ENCODE measurements at regions not wholly inside any gene's neighbourhood (a gene's known extent, or its start where the extent isn't known, plus 50 kb on each side); places are given as distances from the start of the nearest gene placed in this dataset.

DNA sequence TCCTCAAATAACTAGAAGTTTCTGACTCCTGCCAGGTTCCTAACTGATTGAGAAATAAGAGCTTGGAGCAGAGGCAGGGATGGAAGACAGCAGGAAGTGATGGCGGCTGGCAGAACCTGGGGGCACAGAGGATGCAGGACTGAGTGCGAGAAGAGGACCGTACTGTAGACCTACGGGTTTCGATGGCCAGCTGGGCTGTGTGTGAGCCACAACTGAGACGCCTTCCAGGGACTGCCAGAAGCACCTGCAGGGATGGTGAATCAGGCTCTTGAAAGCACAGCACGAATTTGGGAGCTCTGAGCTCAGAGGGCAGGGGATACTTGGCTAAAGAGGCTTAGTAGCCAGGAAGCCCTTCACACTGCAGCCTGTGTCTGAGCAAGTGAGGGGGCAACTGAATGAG is 165.6 kb downstream of the ABHD5 start:
- Histone ChIP-seq H3K36me3 (replicated peaks in 1 of 2; ENCODE audit: control extremely low read depth in 1 of 2, control insufficient read depth in 1 of 2, extremely low read depth in 1 of 2, insufficient read depth in 2 of 2, low read length in 1 of 2) (no peaks in the 10 kb centered on the region), H3K27ac (ENCODE audit: low read length in 2 of 2) (no peak overlapping the region), H4K20me1 (ENCODE audit: control insufficient read depth, insufficient read depth, low read length, poor library complexity, severe bottlenecking) (no peaks in the 10 kb centered on the region), H3K4me3 (ENCODE audit: control extremely low read depth in 1 of 5, extremely low read depth in 1 of 5, insufficient read depth in 1 of 5, low read depth in 2 of 5, low read length in 4 of 5) (no peak overlapping the region), H3K79me2 (ENCODE audit: control insufficient read depth, insufficient read depth, low read length) (no peaks in the 10 kb centered on the region), H2AFZ (ENCODE audit: insufficient read depth, low read depth, low read length, poor library complexity, severe bottlenecking) (no peak overlapping the region), H3K4me1 (ENCODE audit: control insufficient read depth in 2 of 2, insufficient read depth in 2 of 2, low read length in 2 of 2) (peaks cover 0 to 4% of the 10 kb centered on the region in 2 donors), H3K9ac (ENCODE audit: low read length) (no peak overlapping the region), H3K27me3 (replicated peaks in 1 of 4; ENCODE audit: control extremely low read depth in 1 of 4, control insufficient read depth in 3 of 4, insufficient read depth in 4 of 4, low read length in 3 of 4) (peaks cover 0 to 33% (median 10%) of the 10 kb centered on the region in 4 experiments), H3K4me2 (replicated peaks; ENCODE audit: low read depth, low read length, poor library complexity, severe bottlenecking) (no peak overlapping the region), H3K9me3 (ENCODE audit: control extremely low read depth in 1 of 3, control insufficient read depth in 2 of 3, insufficient read depth in 1 of 3, low read length in 2 of 3) (no peaks in the 10 kb centered on the region)
- ChIA-PET CTCF (interaction anchor here (0.7 to 3.3 kb wide), 22 partner anchors 9 to 379 kb away, joined by 3 to 51 read pairs (median 4); no protein-coding TSS in a partner anchor), POLR2A (no interaction called here)
- 86% methylated on average over 7 of the region's 7 CpGs for whole genome bisulfite sequencing (ENCODE audit: insufficient coverage)
- no peak for ATAC-seq (ENCODE audit: low read depth)
- H3K4me1 Mint-ChIP-seq: peaks cover 3% of the 10 kb centered on the region
- TF ChIP-seq, protein P1, sequence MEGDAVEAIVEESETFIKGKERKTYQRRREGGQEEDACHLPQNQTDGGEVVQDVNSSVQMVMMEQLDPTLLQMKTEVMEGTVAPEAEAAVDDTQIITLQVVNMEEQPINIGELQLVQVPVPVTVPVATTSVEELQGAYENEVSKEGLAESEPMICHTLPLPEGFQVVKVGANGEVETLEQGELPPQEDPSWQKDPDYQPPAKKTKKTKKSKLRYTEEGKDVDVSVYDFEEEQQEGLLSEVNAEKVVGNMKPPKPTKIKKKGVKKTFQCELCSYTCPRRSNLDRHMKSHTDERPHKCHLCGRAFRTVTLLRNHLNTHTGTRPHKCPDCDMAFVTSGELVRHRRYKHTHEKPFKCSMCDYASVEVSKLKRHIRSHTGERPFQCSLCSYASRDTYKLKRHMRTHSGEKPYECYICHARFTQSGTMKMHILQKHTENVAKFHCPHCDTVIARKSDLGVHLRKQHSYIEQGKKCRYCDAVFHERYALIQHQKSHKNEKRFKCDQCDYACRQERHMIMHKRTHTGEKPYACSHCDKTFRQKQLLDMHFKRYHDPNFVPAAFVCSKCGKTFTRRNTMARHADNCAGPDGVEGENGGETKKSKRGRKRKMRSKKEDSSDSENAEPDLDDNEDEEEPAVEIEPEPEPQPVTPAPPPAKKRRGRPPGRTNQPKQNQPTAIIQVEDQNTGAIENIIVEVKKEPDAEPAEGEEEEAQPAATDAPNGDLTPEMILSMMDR (IDR thresholded peaks at IDR 0.05): no peak
- no peak for TF ChIP-seq EZH2 (IDR thresholded peaks at IDR 0.05; ENCODE audit: borderline replicate concordance, insufficient read depth, low read depth, low read length, poor library complexity, severe bottlenecking)
- no peak for DNase-seq
- peaks cover 66% of the 10 kb centered on the region for H3K27me3 Mint-ChIP-seq
- intact Hi-C loops (cut with micrococcal nuclease): no loop called here
- no peak overlapping the region for H3K4me3 Mint-ChIP-seq
- no peaks in the 10 kb centered on the region for H3K9me3 Mint-ChIP-seq (ENCODE audit: insufficient read depth)
- no peak overlapping the region for H3K27ac Mint-ChIP-seq

DNA sequence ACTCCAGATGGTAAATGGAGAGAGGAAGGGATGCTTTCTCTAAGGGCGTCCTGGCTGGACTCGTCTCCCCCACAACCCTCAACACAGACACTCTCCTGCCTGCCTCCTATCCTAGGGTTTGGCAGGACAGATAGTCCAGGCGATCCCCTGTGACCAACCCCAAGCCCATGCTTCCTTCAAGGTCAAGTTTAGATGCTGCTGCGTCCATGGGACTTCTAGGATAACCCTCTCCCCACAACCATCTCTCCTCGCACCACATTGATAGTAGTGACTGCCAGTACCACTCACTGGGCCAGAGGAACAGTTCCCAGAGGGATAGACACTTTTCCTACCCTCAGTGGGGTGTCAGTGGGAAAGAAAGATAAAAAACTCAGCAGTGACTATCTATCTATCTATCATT is 166.0 kb downstream of the ABHD5 start:
- Mint-ChIP-seq H3K27ac (no peak overlapping the region), H3K9me3 (ENCODE audit: insufficient read depth) (no peaks in the 10 kb centered on the region), H3K4me3 (no peak overlapping the region), H3K27me3 (peaks cover 64% of the 10 kb centered on the region), H3K4me1 (peaks cover 3% of the 10 kb centered on the region)
- no peaks in the 10 kb centered on the region for H3K79me2 ChIP-seq (ENCODE audit: control insufficient read depth, insufficient read depth, low read length)
- H3K36me3 ChIP-seq (replicated peaks in 1 of 2; ENCODE audit: control extremely low read depth in 1 of 2, control insufficient read depth in 1 of 2, extremely low read depth in 1 of 2, insufficient read depth in 2 of 2, low read length in 1 of 2): no peaks in the 10 kb centered on the region
- ATAC-seq (ENCODE audit: low read depth) (no peak), DNase-seq (no peak)
- no peaks in the 10 kb centered on the region for H3K9me3 ChIP-seq (ENCODE audit: control extremely low read depth in 1 of 3, control insufficient read depth in 2 of 3, insufficient read depth in 1 of 3, low read length in 2 of 3)
- H3K4me3 ChIP-seq (ENCODE audit: control extremely low read depth in 1 of 5, extremely low read depth in 1 of 5, insufficient read depth in 1 of 5, low read depth in 2 of 5, low read length in 4 of 5): no peak overlapping the region
- WGBS (ENCODE audit: insufficient coverage): 94% methylated on average over 2 of the region's 5 CpGs
- H3K4me2 ChIP-seq (replicated peaks; ENCODE audit: low read depth, low read length, poor library complexity, severe bottlenecking): no peak overlapping the region
- H3K4me1 ChIP-seq (ENCODE audit: control insufficient read depth in 2 of 2, insufficient read depth in 2 of 2, low read length in 2 of 2): peaks cover 0 to 4% of the 10 kb centered on the region in 2 donors
- peaks cover 0 to 33% (median 9%) of the 10 kb centered on the region in 4 experiments for H3K27me3 ChIP-seq (replicated peaks in 1 of 4; ENCODE audit: control extremely low read depth in 1 of 4, control insufficient read depth in 3 of 4, insufficient read depth in 4 of 4, low read length in 3 of 4)
- H3K27ac ChIP-seq (ENCODE audit: low read length in 2 of 2): no peak overlapping the region
- no peaks in the 10 kb centered on the region for H4K20me1 ChIP-seq (ENCODE audit: control insufficient read depth, insufficient read depth, low read length, poor library complexity, severe bottlenecking)
- TF ChIP-seq EZH2 (IDR thresholded peaks at IDR 0.05; ENCODE audit: borderline replicate concordance, insufficient read depth, low read depth, low read length, poor library complexity, severe bottlenecking): no peak
- TF ChIP-seq, protein P1 (IDR thresholded peaks at IDR 0.05): no peak
- H2AFZ ChIP-seq (ENCODE audit: insufficient read depth, low read depth, low read length, poor library complexity, severe bottlenecking): no peak overlapping the region
- CTCF ChIA-PET: interaction anchor here (1.0 to 3.3 kb wide), 8 partner anchors 10 to 348 kb away, joined by 3 to 51 read pairs (median 5); no protein-coding TSS in a partner anchor
- POLR2A ChIA-PET: no interaction called here
- intact Hi-C loops (cut with micrococcal nuclease): no loop called here
- H3K9ac ChIP-seq (ENCODE audit: low read length): no peak overlapping the region
